K562 (cell line): ENCODE measurements at regions not wholly inside any gene's neighbourhood (a gene's known extent, or its start where the extent isn't known, plus 50 kb on each side); places are given as distances from the start of the nearest gene placed in this dataset.

Source experiments
- CHD1 ChIP-seq: fragments of 200-600 bp; sonication (generic); IDR thresholded peaks from one replicate; pipeline ENCODE4 v1.6.1; 2012; ENCODE audit warnings: mild to moderate bottlenecking, moderate library complexity, low read length, inconsistent platforms
- DNMT1 ChIP-seq: fragments of 450-650 bp; IDR thresholded peaks from 2 replicates; pipeline ENCODE4 v1.6.1; 2016; ENCODE audit warnings: antibody characterized with exemption, mild to moderate bottlenecking
- DPF2 ChIP-seq: fragments of 450-650 bp; IDR thresholded peaks from 2 replicates; pipeline ENCODE4 v1.6.1; 2016
- ELF4 ChIP-seq: fragments of 450-650 bp; formaldehyde crosslinking; IDR thresholded peaks from 2 replicates; pipeline ENCODE4 v1.4.0; 2022; ENCODE audit warnings: missing genetic modification characterization
- EZH2 ChIP-seq: IDR thresholded peaks from 2 replicates; pipeline ENCODE4 v1.6.1; 2012; ENCODE audit warnings: low read depth, mild to moderate bottlenecking, inconsistent platforms, low read length, borderline replicate concordance
- GATA2 ChIP-seq: sonication (generic); formaldehyde crosslinking; IDR thresholded peaks from 2 replicates; pipeline ENCODE4 v1.4.0; 2020; ENCODE audit warnings: mild to moderate bottlenecking, missing genetic modification reagents
- KHSRP ChIP-seq: fragments of 450-650 bp; IDR thresholded peaks from 2 replicates; pipeline ENCODE4 v1.6.1; 2017
- MYNN ChIP-seq, 2 experiments: sonication (generic); formaldehyde crosslinking in 1 of 2; IDR thresholded peaks; 2 replicates each; pipeline versions ENCODE4 v1.5.0 to v1.6.1; 2016 to 2020; ENCODE audit warnings: antibody characterized with exemption in 1 of 2, missing genetic modification reagents in 1 of 2
- NFIX ChIP-seq: fragments of 250-450 bp; sonication (Bioruptor Pico); IDR thresholded peaks from 2 replicates; pipeline ENCODE4 v1.4.0; 2020; ENCODE audit warnings: low read depth, mild to moderate bottlenecking, moderate library complexity
- SAFB ChIP-seq: fragments of 200-400 bp; formaldehyde crosslinking; IDR thresholded peaks from 2 replicates; pipeline ENCODE4 v1.6.1; 2017; ENCODE audit warnings: low read depth, low read length, borderline replicate concordance
- SMAD4 ChIP-seq: fragments of 250-450 bp; sonication (Bioruptor Pico); conservative IDR thresholded peaks from 2 replicates; pipeline ENCODE4 v1.8.0; 2021; ENCODE audit warnings: inconsistent platforms, mild to moderate bottlenecking, moderate library complexity
- SOX6 ChIP-seq: fragments of 450-650 bp; IDR thresholded peaks from 2 replicates; pipeline ENCODE4 v1.6.1; 2014; ENCODE audit warnings: mild to moderate bottlenecking
- TAF15 ChIP-seq: fragments of 200-400 bp; formaldehyde crosslinking; IDR thresholded peaks from 2 replicates; pipeline ENCODE4 v1.6.1; 2017; ENCODE audit warnings: mild to moderate bottlenecking, low read depth, low read length, moderate library complexity
- TBL1XR1 ChIP-seq, 2 experiments: IDR thresholded peaks; 2 replicates each; pipeline ENCODE4 v1.6.1; 2012; ENCODE audit warnings: improper control_type of control experiment in 2 of 2, low read length in 2 of 2, mild to moderate bottlenecking in 1 of 2
- ZBED1 ChIP-seq: IDR thresholded peaks from 2 replicates; pipeline ENCODE4 v1.6.1; 2014
- ZC3H8 ChIP-seq: fragments of 450-650 bp; IDR thresholded peaks from 2 replicates; pipeline ENCODE4 v1.6.1; 2017
- ZFX ChIP-seq: sonication (generic); formaldehyde crosslinking; IDR thresholded peaks from 2 replicates; pipeline ENCODE4 v1.8.0; 2022; ENCODE audit warnings: mild to moderate bottlenecking, missing genetic modification reagents, moderate library complexity
- ZNF583 ChIP-seq: fragments of 250-450 bp; sonication (Bioruptor Pico); IDR thresholded peaks from 2 replicates; pipeline ENCODE4 v1.4.0; 2020
- ZNF79 ChIP-seq: fragments of 250-450 bp; sonication (Bioruptor Pico); IDR thresholded peaks from 2 replicates; pipeline ENCODE4 v1.4.0; 2020; ENCODE audit warnings: low read depth, mild to moderate bottlenecking, moderate library complexity
- TF ChIP-seq, protein P1 (sequence below): sonication (generic); IDR thresholded peaks from 2 replicates; pipeline ENCODE4 v1.6.1; 2016
- TF ChIP-seq, protein P2 (sequence below), 2 experiments: fragments of 150-350 bp in 1 of 2; IDR thresholded peaks; 2 replicates each; pipeline ENCODE4 v1.6.1; 2012 to 2016; ENCODE audit warnings: low read depth in 2 of 2, low read length in 2 of 2, mild to moderate bottlenecking in 1 of 2, moderate library complexity in 1 of 2
- TF ChIP-seq, protein P3 (sequence below): fragments of 450-650 bp; IDR thresholded peaks from 2 replicates; pipeline ENCODE4 v1.6.1; 2016; ENCODE audit warnings: missing biosample characterization, missing genetic modification characterization
- TF ChIP-seq, protein P4 (sequence below): fragments of 450-650 bp; IDR thresholded peaks from 2 replicates; pipeline ENCODE4 v1.6.1; 2016; ENCODE audit warnings: mild to moderate bottlenecking

DNA sequence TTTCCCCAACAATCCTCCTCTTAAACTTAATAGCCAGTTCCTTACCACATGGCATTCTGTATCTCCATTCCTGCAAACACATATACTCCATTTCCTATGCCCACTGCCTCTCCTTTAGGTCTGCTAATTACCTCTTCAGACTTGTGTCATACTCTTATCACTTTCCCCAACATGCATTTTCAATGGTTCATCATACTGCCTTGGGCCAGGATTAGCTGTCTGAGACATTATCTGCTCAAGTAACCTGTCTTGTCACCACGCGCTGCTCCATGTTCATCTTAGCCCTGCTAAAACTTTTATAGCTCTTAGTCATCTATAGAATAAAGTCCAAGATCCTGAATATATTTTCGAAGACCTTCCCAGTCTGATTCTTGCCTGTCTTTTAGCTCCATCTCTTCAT lies 224.1 kb upstream of the GK2 start (continued):
- TF ChIP-seq, protein P1, sequence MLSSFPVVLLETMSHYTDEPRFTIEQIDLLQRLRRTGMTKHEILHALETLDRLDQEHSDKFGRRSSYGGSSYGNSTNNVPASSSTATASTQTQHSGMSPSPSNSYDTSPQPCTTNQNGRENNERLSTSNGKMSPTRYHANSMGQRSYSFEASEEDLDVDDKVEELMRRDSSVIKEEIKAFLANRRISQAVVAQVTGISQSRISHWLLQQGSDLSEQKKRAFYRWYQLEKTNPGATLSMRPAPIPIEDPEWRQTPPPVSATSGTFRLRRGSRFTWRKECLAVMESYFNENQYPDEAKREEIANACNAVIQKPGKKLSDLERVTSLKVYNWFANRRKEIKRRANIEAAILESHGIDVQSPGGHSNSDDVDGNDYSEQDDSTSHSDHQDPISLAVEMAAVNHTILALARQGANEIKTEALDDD = peak; percentile 89
- TF ChIP-seq TAF15 (no peak), ZNF583 (no peak), ZBED1 (0 out of 2 replicates have a peak, but pooled peaks have one; percentile 36), GATA2 (CRISPR knock-in tag) (peak; percentile 82), DPF2 (peak; percentile 94), TBL1XR1 (IDR thresholded peaks at IDR 0.05; ENCODE audit: low read length in 2 of 2) (peak in 1 of 2 experiments; percentile 43; a peak in 1 of 4 replicates), CHD1 (no peak), EZH2 (no peak), MYNN (IDR thresholded peaks at IDR 0.05) (peak; percentile 39; the same call in 1 of the 2 replicates), MYNN (CRISPR knock-in tag; IDR thresholded peaks at IDR 0.05) (no peak), KHSRP (no peak), SOX6 (peak; percentile 72), ELF4 (CRISPR knock-in tag) (no peak), SAFB (no peak), ZC3H8 (no peak), ZNF79 (no peak), DNMT1 (no peak), ZFX (CRISPR knock-in tag) (no peak), SMAD4 (CRISPR knock-in tag) (peak; percentile 61; the same call in 1 of the 2 replicates), NFIX (CRISPR knock-in tag) (no peak)
- TF ChIP-seq, protein P2, sequence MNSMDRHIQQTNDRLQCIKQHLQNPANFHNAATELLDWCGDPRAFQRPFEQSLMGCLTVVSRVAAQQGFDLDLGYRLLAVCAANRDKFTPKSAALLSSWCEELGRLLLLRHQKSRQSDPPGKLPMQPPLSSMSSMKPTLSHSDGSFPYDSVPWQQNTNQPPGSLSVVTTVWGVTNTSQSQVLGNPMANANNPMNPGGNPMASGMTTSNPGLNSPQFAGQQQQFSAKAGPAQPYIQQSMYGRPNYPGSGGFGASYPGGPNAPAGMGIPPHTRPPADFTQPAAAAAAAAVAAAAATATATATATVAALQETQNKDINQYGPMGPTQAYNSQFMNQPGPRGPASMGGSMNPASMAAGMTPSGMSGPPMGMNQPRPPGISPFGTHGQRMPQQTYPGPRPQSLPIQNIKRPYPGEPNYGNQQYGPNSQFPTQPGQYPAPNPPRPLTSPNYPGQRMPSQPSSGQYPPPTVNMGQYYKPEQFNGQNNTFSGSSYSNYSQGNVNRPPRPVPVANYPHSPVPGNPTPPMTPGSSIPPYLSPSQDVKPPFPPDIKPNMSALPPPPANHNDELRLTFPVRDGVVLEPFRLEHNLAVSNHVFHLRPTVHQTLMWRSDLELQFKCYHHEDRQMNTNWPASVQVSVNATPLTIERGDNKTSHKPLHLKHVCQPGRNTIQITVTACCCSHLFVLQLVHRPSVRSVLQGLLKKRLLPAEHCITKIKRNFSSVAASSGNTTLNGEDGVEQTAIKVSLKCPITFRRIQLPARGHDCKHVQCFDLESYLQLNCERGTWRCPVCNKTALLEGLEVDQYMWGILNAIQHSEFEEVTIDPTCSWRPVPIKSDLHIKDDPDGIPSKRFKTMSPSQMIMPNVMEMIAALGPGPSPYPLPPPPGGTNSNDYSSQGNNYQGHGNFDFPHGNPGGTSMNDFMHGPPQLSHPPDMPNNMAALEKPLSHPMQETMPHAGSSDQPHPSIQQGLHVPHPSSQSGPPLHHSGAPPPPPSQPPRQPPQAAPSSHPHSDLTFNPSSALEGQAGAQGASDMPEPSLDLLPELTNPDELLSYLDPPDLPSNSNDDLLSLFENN (IDR thresholded peaks at IDR 0.05; ENCODE audit: low read depth in 2 of 2, low read length in 2 of 2) = 0 out of 4 replicates have a peak, but pooled peaks of 1 of the 2 experiments have one; percentile 62
- TF ChIP-seq, protein P3, sequence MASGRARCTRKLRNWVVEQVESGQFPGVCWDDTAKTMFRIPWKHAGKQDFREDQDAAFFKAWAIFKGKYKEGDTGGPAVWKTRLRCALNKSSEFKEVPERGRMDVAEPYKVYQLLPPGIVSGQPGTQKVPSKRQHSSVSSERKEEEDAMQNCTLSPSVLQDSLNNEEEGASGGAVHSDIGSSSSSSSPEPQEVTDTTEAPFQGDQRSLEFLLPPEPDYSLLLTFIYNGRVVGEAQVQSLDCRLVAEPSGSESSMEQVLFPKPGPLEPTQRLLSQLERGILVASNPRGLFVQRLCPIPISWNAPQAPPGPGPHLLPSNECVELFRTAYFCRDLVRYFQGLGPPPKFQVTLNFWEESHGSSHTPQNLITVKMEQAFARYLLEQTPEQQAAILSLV (tag) = no peak
- TF ChIP-seq, protein P4, sequence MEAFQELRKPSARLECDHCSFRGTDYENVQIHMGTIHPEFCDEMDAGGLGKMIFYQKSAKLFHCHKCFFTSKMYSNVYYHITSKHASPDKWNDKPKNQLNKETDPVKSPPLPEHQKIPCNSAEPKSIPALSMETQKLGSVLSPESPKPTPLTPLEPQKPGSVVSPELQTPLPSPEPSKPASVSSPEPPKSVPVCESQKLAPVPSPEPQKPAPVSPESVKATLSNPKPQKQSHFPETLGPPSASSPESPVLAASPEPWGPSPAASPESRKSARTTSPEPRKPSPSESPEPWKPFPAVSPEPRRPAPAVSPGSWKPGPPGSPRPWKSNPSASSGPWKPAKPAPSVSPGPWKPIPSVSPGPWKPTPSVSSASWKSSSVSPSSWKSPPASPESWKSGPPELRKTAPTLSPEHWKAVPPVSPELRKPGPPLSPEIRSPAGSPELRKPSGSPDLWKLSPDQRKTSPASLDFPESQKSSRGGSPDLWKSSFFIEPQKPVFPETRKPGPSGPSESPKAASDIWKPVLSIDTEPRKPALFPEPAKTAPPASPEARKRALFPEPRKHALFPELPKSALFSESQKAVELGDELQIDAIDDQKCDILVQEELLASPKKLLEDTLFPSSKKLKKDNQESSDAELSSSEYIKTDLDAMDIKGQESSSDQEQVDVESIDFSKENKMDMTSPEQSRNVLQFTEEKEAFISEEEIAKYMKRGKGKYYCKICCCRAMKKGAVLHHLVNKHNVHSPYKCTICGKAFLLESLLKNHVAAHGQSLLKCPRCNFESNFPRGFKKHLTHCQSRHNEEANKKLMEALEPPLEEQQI = 0 out of 2 replicates have a peak, but pooled peaks have one; percentile 58
